AG09309 (cell line): ENCODE measurements at regions not wholly inside any gene's neighbourhood (a gene's known extent, or its start where the extent isn't known, plus 50 kb on each side); places are given as distances from the start of the nearest gene placed in this dataset.

Experiments used
- DNase-seq: peaks from one replicate; pipeline ENCODE4 v3.0.0-alpha.2; 2010; ENCODE audit warnings: low read depth
- H3K4me3 ChIP-seq: 2 replicates; pipeline ENCODE4 v1.5.1; 2011; ENCODE audit warnings: mild to moderate bottlenecking, low read depth, low read length, moderate library complexity; ENCODE audit not compliant: control insufficient read depth
- TF ChIP-seq, protein P1 (sequence below): IDR thresholded peaks from 2 replicates; pipeline ENCODE4 v1.5.1; 2011; ENCODE audit warnings: mild to moderate bottlenecking, low read depth, low read length, inconsistent platforms; ENCODE audit not compliant: insufficient read depth, control insufficient read depth; ENCODE audit errors: missing control alignments

DNA sequence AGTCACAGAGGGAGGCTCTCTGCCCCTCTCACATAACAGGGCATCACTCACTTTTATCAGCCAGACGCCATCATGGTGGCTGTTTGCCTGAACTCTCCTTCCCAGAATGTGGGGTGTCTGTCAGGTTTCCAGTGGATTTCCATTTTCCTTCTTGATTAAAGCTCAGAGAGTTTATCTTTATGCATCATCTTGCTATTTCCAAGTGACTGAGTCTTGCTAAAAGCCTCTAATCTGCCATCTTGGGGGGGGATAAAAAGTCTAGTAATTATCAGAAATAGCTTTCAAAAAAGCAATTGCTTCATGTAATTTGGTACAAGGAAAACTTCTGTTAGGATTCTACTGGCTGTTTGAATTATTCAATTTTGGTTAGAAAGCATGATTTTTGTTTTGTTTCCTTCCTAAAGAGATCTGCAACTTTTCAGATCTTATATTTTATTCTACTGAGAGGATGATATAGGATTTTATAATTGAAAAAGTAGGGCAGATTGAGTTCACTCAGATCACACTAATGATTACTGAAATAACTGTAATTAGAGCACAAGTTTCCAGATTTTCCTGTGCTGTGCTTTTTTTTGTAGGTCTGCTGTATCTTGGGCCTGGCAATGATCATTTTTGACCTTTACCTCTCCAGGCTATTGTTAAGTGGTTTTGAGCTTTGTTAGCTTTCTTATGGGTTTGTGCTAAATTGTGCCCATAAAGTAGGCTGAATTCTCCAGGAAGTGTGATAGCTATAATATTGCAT, 661.5 kb downstream of the TLE4 start:
- no peak for DNase-seq
- H3K4me3 ChIP-seq, result no peak overlapping the region
- TF ChIP-seq, protein P1, sequence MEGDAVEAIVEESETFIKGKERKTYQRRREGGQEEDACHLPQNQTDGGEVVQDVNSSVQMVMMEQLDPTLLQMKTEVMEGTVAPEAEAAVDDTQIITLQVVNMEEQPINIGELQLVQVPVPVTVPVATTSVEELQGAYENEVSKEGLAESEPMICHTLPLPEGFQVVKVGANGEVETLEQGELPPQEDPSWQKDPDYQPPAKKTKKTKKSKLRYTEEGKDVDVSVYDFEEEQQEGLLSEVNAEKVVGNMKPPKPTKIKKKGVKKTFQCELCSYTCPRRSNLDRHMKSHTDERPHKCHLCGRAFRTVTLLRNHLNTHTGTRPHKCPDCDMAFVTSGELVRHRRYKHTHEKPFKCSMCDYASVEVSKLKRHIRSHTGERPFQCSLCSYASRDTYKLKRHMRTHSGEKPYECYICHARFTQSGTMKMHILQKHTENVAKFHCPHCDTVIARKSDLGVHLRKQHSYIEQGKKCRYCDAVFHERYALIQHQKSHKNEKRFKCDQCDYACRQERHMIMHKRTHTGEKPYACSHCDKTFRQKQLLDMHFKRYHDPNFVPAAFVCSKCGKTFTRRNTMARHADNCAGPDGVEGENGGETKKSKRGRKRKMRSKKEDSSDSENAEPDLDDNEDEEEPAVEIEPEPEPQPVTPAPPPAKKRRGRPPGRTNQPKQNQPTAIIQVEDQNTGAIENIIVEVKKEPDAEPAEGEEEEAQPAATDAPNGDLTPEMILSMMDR, result no peak

DNA sequence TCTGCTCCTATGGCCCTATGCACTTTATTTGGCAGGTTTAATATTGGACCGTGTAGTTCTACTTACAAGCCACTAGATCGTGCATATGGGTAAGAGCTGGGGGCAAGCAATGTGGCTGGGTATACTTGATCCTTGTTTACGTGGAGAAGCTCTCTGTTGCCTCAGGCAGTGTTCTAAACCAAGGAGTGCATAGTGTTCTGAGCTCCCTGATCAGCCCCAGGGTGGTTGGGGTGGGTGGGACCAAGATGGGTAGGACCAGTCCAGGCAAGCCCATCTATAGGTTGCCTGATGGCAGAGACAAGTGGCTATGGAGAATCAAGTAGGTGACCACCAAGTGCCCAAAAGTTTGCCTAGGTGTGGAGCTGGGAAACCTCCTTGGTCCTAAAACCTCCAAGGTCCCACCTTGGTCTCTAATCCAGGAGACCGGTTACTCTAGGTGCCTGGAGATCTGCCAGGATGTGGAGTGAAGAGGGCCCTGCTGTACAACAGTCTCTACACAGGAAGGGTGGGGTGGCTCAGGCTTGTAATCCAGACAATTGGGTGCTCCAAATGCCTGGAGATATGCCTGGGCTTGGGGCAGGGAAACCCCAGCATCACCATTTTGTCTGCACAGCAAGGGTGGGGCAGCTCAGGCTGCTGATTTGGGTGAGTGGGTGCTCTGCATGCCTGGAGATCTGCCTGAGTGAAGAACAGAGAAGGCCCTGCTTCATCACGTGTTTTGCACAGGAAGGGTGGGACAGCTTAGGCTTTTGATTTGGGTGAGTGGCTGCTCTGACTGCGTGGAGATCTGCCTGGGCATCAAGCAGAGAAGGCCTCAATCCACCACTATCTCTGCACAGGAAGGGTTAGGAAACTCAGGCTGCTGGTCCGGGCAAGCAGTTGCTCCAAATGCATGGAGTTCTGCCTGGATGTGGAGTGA, 659.8 kb downstream of the TLE4 start:
- TF ChIP-seq, protein P1, result no peak
- no peak for DNase-seq
- no peak overlapping the region for H3K4me3 ChIP-seq

DNA sequence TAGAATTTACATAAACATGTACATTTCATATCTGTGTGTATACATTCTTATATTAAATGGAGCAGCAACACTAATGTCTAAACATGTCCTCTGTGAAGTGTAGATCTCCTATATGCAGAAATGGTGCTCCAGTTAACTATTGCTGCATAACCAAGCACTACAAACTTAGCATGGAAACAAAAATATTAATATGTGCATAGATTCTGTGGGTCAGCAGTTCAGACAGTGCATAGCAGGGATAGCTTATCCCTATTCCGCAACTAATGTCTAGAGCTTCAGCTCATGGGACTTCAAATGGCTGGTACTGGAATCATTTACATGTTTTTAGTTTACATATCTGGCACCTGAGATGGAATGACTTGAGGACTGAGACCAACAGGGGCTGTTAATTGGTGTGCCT, 652.1 kb downstream of the TLE4 start:
- TF ChIP-seq, protein P1, result no peak
- H3K4me3 ChIP-seq, result no peak overlapping the region
- DNase-seq, result no peak

DNA sequence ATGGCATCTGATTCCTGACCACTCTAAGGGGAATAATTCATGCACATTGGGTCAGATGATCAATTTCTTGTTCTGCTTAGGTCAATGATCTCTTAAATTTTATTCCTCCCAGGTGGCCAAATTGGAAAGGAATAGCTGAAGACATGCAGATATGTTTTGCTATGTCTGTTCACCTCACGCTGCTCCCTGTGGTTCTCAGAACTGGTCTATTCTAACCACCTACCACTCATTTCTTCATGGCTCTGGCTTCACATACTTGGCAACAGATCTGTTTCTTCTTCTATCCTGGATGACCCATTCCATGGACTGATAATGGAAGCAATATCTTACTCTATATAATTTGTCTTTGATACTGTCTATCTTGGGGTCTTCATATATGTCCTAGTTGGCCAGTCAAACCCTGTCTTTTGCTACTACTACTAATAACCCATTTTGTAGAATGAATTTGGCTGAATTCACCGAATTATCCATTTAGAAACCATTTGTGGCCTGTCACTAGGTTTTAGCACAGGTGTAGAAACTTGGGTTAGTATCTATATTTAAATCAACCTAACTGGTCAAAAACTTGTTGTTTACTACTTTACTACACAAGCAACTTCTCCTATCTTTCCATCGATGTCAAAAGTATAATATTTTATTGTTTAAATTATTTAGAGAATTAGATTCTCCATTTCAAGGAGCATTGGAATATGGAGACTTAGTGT, 650.9 kb downstream of the TLE4 start:
- TF ChIP-seq, protein P1, result no peak
- no peak overlapping the region for H3K4me3 ChIP-seq
- no peak for DNase-seq

DNA sequence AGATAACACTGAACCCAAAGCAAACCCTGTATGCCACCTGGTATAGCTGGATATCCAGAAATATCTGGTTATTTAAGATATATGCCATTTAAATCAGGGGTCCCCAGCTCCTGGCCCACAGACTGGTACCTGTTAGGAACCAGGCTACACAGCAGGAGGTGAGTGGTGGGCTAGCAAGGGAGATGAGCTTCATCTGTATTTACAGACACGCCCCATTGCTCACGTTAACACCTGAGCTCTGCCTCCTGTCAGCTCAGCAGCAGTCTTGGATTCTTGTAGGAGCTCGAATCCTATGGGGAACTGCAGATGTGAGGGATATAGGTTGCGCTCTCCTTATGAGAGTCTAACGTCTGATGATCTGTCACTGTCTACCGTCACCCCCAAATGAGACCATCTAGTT, 646.6 kb downstream of the TLE4 start:
- no peak for DNase-seq
- TF ChIP-seq, protein P1, result no peak
- H3K4me3 ChIP-seq, result no peak overlapping the region

DNA sequence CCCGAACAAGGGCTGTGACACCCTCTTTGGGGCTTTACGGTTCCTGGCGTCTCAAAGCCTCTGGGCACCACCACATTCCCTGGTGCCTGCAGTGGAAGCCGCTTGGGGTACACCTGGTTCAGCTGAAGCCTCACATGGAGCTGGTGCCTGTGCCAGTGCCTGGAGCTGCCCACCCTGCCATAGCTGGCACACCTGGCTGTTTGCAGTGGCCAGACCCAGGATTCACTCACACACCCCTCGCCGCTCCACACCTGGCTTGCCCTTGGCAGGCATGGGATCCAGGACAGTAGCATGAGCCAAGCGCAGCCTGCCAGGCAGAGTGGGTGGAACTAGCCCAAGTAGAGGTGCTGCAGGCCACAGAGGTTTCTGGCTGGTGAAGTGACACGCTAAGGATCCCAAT, 641.8 kb downstream of the TLE4 start:
- TF ChIP-seq, protein P1, result no peak
- H3K4me3 ChIP-seq, result no peak overlapping the region
- DNase-seq, result no peak
